Embryonic facial prominence (tissue), 1 donor: ENCODE measurements at regions not wholly inside any gene's neighbourhood (a gene's known extent, or its start where the extent isn't known, plus 50 kb on each side); places are given as distances from the start of the nearest gene placed in this dataset.

Source experiments
- DNase-seq: peaks from one replicate; pipeline ENCODE4 v3.0.0-alpha.2; 2016; ENCODE audit errors: extremely low spot score

DNA sequence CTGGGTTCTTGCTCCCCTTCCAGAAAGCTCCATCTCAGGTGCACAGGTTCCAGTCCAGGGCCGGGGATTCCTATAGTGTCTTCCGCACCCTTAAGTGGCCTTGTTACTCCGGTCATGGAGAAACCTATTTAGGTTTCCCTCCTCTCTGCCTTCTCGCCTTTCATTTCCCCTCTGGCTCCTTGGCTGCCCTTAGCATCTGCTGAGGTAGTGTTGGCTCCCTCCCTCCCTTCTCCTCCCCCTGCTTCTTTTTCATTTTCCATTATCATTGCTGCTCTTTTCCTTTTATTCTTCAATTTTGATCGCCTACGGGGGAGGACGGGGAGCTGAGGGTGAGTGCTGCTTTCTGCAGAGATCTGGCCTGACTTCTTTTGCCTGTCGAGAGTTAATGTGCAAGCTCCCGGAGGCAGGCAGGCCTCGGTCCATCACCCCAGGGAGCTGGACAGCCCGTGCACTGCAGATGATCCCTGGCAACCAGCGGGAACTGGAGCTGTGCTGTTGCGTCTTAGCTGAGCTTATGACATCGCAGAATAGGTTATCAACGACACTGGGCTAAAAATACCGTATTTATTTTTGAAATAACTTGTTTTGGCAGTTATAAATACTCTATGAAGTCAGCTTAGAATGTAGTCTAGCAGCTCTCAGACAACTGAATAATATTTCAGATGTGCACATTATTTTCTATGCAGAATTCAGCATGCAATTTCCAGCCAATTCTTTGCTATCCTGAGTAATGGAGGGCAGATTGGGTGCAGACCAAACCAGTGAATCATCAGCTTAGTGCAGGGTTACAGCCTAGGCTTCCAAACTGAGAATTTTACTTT is 141.9 kb downstream of the SLC4A3 start:
- no peak for DNase-seq

DNA sequence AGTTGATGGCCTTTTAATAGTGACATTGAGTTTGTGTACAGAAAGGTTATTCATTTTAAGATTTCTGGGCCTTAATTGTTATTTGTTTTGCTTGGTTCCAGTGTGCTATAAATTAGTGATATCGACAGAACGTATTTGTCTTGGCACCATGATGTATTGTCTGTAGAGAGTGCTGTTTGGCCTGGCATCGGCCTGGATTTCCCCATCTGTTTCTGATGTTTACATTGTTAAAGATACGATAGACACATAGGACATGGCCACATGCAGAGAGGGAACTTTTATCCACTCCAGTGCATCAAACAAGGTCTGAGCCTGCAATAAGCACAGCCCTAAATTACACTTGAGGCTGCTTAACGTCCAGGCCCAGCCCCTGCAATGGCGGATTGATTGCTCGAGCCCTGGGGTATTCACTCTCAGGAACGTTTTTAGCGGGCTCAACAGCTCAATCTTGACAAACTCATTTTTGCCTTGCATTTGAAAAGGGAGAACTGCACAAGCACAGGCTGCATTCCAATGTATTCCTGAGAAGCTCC is 144.7 kb downstream of the SLC4A3 start:
- DNase-seq = no peak

DNA sequence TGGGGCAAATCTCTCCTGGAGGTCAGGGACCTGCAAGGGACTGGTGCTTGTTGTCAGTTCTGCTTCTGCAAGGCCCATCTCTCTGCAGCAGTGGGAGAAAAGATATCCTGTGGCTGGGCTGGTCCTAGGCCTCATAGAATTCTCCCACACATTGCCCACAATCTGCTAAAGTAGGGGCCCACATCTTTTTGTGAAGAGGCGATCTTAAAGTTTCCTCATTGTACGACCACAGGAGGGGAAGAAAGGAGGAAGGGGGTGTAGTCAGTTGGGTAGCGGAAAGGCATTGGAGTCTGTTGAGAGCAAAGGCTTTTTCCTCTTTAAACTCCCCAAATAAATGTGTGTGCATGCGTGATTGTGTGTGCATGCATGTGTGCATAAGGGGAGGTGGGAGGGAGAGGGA is 145.3 kb downstream of the SLC4A3 start:
- DNase-seq = no peak

DNA sequence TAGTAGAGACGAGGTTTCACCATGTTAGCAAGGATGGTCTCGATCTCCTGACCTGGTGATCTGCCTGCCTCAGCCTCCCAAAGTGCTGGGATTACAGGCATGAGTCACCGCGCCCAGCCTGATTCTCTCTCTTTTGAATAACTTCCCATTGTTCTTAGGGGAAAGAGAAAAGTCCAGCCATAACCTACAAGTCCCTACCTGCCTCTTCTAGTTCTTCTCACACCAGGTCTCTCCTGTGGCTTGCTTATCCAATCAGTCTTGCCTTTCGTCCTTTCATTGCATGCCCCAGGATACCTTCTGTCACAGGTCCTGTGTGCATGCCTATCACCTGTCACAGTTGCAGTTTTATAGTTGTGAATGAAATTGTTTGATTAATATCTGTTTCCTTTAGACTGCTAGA is 148.1 kb downstream of the SLC4A3 start:
- no peak for DNase-seq

DNA sequence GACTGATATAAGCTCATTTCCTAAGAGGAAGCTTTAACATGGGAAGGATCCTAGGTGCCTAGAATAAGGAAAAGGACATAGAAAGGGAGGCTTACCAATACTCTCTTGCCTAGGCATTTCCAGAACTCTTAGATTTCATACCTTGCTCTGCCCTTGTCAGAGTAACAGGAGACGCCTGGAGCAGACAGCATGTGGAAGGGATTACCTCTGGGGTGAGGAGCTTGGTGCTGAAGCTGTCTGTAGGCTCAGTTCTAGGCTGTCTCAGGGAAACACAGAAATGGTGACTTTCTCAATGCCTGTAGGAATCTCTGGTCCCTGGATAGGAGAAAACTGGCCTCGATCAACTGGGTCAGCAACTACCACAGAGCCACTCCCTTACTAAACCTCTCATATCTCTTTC is 150.0 kb downstream of the SLC4A3 start:
- DNase-seq = no peak

DNA sequence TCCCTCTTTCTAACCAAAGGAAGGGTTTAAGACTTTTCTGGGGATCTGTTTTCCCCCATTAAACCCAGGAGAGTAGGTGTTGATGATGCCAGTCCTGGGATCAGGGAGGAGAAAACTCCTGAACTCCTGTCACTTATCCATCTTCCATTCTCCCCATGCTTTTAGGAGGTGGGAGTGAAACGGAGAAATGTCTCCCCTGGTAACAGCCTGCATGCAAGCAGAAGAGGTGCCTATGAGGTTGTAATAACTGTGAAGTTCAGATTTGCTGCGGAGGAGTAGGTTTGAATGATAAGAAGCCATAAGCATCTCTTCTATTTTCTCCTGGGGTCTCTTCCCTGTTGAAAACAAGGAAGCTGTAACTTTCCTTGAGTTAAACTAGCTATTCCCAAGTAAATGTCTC is 150.8 kb downstream of the SLC4A3 start:
- no peak for DNase-seq

DNA sequence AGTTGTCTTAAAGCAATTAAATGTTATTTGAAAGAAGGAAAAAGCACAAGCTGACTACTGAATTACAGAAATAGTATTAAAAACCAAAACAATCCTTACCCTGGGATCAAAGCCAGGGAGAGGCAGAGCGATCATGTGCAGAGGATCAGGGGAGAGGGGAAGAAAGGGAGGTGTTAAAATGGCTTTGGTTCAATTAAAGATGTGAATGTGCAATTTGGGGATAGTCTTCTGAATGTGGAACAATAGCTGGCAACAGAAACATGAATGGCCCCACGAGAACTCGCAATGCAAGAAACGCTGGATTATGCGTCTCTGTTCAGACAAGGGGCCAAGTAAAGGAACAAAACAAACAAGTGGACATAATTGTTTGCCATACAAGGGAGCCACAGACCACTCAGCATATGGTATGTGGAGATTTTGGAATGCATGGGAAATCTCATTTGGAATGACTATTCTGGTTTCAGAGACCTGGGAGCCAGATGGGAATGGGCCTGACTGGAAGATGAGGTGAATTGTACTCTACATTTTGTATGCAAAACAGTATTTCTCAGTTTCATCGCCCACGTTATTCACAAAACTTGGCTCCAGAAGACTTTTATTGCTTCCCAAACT is 155.4 kb downstream of the SLC4A3 start:
- DNase-seq = no peak

DNA sequence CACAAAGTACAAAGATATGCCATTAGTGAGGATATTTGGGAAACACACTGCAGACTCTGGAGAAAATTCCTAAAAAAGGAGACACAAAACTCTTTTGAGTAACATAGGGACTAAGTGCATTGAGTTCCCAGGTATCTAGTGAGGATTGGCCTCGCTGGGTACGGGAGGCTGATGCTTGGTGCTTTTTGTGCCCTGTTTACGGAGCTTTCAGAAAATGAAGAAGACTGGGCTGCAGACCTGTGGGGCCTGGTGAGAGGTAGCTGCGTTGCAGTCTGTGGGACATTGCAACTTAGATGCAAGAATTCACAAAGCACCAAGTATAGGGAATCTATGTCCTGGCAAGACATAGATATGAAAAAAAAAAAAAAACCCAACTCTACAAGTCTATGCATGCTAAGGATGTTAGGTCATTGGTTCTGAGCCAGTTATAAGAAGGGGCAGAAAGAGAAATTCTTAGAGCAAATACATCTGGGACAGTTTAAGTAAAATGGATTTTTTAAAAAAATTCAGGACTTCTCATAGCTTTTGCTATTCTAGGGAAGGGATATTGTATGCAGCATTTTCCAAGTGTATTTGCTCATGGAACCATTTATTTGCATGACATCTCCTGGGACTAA is 156.0 kb downstream of the SLC4A3 start:
- DNase-seq = peak; percentile 69

DNA sequence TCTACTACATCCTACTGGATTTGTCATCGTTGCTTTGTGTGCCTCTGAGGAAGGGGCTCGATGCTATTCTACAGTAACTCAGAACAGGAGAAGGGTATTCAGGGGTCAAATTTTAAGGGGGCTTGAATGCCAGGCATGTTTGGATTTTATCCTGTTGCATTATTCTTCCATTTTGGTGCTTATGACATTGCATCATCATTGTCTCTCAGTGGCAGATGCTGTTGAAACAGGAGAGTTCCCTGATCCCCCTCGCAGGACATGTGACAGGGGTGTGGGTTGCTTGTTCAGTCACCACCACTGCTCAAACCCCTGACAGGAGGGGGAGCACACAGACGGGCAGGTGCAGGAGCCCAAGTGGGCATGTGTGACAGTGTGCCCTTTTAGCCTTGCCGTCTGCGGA is 156.7 kb downstream of the SLC4A3 start:
- DNase-seq = no peak

DNA sequence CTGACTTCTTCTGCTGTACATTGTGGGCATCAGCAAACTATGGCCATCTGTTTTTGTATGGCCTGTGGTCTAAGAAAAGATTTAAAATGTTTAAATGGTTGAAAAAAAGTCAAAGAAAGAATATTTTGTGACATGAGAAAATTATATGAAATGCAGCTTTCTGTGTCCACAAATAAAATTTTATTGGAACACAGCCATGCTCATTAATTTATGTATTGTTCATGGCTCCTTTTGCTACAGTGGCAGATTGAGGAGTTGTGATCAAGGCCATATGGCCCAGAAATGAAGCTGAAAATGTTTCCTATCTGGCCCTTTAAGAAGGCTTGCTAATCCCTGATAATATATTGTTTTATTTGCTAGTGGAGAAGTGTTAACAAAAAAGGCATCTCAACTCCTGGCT is 162.0 kb downstream of the SLC4A3 start:
- DNase-seq = no peak

DNA sequence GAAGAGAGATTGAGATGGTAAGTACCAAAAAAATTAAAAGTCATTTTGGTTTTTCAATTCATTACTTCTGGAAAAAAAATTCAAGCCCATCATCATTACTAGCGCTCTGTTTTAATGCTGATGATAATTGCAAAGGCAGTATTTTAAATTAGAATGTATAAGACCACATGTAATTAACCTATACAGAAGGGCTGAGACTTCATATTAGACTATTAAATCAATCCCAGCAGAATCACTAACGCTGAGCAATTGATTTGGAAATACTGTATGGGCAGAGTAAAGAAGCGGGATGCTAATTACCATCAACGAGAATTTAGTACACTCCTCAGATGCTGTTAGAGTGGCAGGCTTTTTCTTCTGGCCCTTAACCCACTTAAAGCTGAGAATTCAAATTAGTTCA is 165.0 kb downstream of the SLC4A3 start:
- no peak for DNase-seq

DNA sequence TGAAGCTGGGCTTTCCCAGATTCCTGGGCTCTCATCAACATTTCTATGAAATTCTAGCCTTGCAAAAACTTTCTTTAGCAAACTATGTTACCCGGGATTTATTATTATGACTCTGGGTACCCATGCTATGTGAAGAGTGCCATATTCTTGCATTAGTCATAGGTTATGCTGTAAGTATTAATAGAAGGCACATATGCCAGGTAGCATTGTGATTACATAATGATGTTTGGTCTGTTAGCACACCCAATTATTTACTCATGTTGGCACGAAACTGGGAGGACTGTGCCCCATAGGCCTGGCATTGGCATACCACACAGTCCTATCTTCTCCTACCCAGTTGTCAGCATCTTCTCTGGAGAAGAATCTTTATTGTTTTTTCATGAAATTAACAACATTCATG is 171.0 kb downstream of the SLC4A3 start:
- no peak for DNase-seq

DNA sequence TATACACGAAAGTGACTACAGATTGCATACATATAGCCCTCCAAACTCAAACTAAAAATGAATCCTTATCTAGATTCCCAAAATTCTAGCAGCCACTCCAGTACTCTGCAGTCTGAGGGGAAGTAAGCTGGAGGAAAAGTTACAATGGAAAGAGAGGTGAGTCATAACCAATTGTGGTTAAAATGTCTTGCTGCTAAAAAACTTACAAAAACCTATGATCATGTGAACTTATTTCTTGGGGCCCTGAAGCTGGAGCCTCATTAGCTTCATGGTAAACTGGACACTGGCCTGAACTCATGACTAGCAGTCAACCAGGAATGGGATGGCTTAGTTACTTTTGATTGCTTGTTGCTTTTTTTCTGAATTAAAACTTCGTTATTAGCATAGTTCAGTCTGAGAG is 175.9 kb downstream of the SLC4A3 start:
- no peak for DNase-seq

DNA sequence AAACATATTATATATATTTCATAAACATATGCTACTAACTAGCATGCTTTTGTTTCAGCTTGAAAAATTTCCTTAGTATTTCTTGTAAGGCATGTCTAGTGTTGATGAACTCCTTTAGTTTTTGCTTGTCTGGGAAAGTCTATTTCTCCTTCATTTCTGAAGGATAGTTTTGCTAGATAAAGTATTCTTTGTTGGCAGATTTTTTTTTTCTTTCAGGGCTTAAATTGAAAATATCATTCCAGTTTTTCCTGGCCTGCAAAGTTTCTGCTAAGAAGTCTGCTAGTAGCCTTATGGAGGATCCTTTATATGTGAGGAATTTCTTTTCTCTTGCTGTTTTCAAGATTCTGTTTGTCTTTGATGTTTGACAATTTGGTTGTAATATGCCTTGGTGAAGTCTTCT is 183.5 kb downstream of the SLC4A3 start:
- DNase-seq = no peak

DNA sequence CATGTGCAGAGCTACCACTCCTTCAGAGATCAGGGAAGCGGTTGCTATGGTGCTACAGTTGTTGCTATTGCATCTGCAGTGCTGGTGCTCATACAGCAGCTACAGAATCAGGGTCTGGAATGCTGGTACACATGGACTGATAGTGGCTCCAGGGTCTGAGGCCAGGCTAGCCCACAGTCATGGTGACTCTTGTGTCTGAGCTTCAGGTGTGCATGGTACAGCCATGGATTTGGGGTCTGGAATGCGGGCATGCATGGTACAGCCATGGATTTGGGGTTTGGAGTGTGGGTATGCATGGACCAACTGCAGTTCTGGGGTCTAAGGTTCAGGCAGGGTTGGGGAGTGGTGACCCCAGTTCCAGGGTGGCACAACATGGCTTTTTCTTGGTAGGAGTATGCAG is 185.2 kb downstream of the SLC4A3 start:
- DNase-seq = no peak

DNA sequence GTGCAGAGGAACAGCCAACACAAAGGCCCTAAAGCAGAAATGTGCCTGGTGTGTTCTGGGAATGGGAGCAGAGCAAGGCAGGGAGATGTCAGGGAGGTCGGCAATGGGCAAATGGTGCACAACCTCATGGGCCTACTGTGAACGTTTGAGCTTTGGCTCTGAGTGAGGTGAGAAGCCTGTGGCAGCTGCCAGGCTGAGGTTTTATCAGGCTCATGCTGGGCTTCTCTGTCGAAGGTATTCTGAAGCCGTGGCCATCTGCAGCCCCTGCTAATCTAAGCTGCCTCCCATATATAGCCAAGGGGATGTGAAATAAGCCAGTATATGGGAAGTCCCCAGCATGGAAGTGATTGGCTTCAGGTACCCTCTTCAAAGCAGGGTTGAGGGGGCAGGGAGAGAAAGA is 193.3 kb downstream of the SLC4A3 start:
- no peak for DNase-seq

DNA sequence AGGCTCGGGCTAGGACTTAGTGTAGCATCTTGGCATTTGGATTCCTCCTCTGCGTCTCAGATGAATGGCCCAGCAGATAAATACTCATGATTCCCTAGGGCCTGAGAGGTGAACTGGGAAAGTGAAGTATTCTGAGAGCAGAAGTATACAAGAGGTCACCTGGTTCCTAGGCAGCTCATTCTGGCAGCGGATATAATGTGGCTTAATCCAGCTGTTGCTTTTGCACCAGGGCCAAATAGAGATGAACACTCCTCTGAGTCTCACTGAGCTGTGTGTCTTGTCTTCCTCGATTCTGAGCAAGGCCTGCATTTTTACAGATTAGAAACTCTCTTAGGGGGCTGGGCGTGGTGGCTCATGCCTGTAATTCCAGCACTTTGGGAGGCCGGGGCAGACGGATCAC is 196.1 kb downstream of the SLC4A3 start:
- DNase-seq = no peak

DNA sequence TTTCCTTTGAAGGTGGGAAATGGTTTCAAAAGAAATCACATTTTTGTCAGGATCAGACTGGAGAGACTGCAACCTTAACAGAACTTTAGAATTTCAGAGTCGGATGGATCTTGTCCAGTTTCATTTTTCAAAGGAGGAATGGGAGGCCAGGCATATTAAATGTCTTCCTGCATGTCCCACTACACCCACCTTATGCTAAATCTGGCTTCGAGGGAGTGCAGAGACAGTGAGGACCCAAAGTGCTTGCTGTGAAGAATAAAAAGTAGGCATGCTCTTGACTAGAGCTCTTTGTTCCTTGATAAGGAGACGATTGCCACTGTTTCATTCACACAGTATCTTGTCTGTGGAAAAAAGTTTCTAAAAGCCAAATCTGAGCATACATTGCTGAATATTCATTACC is 197.6 kb downstream of the SLC4A3 start:
- DNase-seq = no peak

DNA sequence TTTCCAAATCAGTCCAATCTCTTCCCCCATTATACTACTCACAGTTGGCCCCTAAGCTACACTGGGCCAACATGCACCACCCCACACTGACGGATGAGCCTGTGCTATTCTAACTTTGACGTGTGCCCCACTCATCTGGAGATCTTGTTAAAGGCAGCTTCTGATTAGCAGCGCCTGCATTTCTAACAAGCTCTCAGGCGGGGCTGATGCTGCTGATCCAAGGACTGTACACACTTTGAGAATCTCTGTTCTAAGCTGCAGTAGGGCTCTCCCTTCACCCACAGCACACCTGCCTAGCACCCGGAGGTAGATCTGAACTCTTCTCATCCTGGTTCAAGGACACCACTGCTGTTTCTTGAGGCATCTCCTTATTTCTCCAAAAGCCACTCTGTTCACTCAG is 200.7 kb downstream of the SLC4A3 start:
- no peak for DNase-seq

DNA sequence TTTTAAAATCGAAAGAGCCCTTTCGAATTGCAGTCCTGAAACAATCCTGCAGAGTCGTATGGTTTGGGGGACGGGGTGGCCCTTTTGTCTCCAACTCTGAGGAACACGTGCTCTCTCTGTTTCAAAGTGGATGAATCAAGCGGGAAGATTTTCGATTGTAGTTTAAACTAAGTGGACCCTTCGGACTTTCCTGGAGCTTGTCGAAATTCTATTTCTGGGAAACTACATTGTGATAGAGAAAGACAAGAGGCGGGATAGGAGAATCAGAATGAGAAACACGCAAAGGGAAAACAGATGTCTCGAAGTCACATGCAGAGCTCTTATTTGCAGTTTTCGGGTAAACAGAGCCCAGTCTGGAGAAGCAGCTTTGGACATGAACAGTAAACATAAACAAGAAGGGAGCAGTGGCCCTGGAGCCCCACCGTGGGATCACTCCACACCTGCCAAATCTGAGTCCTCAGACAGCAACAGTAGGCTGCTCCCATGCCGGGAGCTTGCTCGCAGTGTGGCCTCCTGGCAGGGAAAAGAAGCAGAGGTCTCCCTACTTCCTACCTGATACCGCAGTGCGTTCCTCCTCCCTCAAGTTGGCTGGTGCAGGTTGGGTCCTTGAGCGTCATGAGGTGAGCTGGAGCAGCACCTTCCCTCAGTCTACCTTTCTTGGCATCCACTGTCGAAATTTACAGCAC is 202.4 kb downstream of the SLC4A3 start:
- no peak for DNase-seq

DNA sequence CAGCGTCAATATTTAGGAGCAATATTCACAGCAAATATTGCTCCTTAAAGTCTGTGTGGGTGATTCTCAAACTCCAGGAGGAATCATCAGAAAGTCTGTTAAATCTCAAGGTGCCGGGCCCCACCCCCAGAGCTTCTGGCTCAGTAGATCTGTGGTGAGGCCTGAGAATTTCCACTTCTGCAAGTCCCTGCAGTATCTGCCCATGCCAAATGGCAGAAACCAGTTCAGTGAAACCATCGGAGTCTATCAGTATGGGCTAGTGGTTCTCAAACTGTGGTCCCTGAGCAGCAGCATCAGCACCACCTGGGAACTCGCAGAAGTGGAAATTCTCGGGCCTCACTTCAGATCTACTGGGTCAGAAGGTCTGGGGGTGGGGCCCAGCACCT is 202.9 kb downstream of the SLC4A3 start:
- no peak for DNase-seq

DNA sequence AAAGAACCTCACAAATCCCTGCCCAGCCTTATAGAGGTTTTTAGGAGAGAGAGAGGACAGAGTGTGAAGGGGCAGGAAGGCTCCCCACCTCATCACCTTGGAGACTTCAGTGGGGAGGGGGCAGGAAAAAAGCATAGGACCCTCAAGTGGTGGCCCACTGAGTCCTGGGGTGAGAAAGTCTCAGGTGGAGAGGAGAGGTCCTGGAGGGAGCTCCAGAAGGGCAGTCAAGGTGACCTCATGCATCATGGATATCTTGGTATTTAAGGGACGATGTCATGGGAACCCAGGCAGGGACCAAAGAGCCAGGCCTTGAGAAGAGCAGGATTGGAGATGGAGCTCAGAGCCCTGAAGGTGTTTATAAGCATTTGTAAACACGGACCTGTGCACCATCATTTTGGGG is 204.5 kb downstream of the SLC4A3 start:
- no peak for DNase-seq

DNA sequence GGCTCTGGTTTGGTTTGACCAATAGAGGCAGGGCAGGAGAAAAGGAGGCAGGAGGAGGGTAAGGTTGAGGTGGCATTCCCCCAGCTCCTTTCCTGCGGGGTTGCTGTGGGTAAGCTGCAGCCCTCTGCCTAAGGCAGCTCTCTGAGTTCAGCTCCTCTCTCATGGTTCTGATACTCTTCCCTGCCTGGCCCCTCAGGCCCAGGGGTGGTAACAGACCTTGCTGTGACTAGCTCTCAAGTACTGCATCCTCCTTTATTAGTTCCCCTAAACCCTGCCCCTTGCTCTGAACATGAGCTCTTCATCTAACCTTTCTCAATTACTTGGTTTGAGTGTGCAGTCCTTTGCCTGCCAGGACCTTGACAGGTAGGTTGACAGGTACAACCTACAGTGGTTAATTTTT is 205.5 kb downstream of the SLC4A3 start:
- DNase-seq = no peak
